CD4-positive, alpha-beta T cell treated with Interleukin-2 at 100 ng/mL for 4 hours (primary cell): ENCODE measurements at regions not wholly inside any gene's neighbourhood (a gene's known extent, or its start where the extent isn't known, plus 50 kb on each side); places are given as distances from the start of the nearest gene placed in this dataset.
"Not testable (repeated sequence)": the region's sequence is repeated elsewhere in the genome, so short reads cannot be mapped to it uniquely, and the experiment has no call there.

Experiments
- DNase-seq: peaks from one replicate; pipeline ENCODE4 v3.0.0-alpha.2; 2020; ENCODE audit warnings: low spot score

DNA sequence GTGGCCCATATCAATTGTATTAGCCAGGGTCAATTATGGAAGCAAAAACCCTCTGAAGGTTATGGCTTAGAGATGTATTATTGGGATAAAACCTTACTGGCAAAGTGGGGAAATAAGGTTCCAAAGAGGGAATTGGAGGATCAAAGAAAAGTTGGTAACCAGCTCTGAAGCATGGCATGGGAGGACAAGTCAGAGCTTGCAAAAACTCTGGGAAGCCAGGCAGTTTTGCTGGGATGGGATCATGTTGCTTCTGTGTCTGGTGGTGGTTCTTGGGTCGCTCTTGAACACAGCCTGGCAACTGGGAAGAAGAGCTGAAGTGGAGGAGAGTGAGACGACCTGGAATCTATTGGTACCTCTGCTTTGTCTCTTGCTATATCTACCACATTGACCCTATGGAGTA lies 162.6 kb downstream of the PMAIP1 start:
- DNase-seq, result no peak

DNA sequence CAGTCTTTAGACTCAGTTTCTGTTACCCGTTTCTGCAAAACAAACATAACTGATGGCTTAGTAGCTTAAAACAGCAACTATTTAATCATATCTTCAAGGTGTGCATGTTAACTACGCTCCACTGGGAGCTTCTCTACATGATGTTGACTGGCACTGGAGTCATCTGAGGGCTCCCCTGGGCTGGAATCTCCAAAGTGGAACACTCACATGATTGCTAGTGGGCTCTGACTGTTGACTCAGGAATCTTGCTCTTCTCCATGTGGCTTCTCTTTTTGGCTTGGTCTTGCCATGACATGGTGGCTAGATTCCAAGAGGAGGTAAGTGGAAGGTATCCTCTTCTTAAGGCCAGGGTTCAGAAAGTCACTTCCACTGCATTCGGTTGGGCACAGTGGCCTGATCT lies 160.8 kb downstream of the PMAIP1 start:
- DNase-seq, result no peak

- no peak for DNase-seq
These were observed 160.2 kb downstream of the PMAIP1 start for GRCh38 chr18:60060026-60060425.

DNA sequence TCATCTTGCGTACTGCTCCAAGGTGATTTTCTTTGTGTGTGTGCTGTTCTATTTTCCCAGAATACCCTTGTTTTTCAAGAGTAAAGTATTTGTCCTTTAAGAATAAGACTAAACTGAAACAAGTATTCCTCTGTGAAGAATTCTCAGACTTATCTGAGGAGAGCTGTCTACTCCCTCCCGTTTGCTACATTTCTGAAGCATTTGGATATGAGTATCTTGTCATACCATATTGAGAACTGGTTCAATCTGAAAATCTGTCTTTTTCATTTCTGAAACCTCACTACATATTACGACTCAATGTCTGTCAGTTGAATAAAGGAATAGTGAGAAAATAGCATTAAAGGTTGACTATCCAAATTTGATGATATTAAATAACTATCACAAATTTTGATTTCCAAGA lies 159.4 kb downstream of the PMAIP1 start:
- no peak for DNase-seq

- no peak for DNase-seq
These were observed 154.0 kb downstream of the PMAIP1 start for GRCh38 chr18:60053747-60054304.

DNA sequence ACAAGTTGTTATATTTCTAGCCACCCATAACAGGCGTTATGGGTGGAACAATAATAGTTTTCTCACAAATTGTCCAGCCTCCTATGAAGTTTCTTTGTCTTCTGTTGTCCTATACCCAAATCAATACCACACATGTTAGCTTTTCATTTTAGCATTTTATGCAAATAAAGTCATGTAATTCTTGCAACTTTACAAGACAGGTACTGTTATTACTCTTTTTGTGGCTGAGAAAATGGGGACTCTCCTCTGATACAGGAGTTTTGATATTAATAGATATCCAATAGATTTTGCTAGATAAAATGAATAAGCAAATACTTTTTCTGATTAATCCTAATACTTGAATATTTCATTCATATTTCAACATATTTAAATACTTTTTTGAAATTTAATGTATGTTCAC lies 151.0 kb downstream of the PMAIP1 start:
- no peak for DNase-seq

- DNase-seq, result no peak
These were observed 149.4 kb downstream of the PMAIP1 start for GRCh38 chr18:60049172-60049571.

GRCh38 chr18:60047556-60047955 lies 147.8 kb downstream of the PMAIP1 start:
- DNase-seq, result no peak

GRCh38 chr18:60044290-60045006 lies 144.7 kb downstream of the PMAIP1 start:
- DNase-seq, result no peak

GRCh38 chr18:60040971-60041370 lies 141.2 kb downstream of the PMAIP1 start:
- DNase-seq, result no peak

- no peak for DNase-seq
These were observed 138.9 kb downstream of the PMAIP1 start for GRCh38 chr18:60038731-60039130.

GRCh38 chr18:60027397-60027796 lies 127.6 kb downstream of the PMAIP1 start:
- no peak for DNase-seq

DNA sequence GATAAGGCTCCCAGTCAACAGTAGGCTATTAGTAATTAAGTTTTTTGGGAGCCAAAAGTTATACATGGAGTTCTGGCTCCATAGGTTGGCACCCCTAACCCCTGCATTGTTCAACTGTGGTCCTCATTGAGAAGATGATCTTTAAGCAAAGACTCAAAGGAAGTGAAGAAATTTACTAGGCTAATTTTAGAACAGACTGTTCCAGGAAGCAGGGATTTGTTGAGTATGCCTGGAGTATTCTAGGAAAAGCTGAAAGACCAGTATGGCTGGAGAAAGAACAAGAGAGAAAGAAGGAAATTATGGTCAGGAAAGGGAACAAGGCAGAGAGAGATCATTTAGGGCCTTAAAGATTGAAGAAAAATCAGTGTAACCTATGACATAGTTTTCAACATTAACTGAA lies 125.1 kb downstream of the PMAIP1 start:
- DNase-seq, result no peak

DNA sequence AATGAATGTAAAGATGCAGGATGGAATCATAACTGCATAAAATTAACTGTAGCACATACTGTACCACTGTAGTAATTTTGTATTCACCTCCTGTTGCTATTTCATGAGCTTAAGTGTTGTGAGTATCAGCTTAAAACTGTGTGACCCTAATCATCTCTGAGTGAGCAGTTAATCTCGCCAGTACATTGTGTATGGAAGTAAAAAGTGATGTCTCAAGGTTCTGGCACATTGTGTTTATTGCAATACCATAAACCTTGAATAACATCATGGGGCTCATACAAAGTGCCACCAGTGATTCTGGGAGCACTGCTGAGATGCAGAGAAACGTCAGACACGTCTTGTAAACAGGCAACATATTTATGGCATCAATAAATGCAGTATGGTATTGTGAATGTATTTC lies 124.5 kb downstream of the PMAIP1 start:
- no peak for DNase-seq

GRCh38 chr18:60022671-60023276 lies 123.0 kb downstream of the PMAIP1 start:
- DNase-seq, result no peak

DNA sequence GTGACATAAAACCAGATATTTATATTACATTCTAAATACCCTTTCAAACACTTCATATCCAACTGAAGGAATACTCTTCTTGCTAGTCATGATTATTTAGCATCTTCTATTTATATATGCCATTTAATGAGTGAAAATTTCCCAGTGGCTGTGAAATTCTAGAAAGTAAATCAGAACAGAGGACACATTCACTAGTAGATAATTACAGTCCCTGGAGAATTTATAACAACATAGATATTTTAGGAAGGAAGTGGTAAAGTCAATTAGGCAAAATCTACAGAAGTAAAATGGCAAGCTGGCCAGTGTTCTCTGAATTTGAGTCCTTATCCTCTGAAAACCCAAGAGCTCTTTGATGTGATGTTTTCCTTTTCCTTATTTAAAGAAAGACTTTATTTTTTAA lies 121.8 kb downstream of the PMAIP1 start:
- no peak for DNase-seq

- no peak for DNase-seq
These were observed 120.5 kb downstream of the PMAIP1 start for GRCh38 chr18:60020107-60020925.

DNA sequence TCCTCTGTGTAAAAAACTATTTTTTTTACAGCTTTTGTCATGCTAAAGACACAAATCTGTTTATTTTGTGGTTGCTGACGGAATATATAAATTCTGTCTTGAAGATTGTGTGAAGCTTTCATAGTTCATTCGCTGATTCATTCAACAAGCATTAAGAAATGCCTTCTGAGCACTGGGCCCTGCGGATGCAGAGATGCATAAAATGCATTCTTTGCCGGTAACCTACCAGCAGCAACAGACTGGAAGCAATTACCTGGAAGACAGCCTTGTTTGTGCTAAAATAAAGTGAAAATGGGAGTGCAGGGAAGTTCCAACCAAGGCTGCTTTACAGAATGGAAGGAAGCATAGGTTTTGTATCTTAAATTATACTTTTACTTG lies 119.7 kb downstream of the PMAIP1 start:
- no peak for DNase-seq

GRCh38 chr18:60018618-60019462 lies 119.0 kb downstream of the PMAIP1 start:
- DNase-seq, result no peak

DNA sequence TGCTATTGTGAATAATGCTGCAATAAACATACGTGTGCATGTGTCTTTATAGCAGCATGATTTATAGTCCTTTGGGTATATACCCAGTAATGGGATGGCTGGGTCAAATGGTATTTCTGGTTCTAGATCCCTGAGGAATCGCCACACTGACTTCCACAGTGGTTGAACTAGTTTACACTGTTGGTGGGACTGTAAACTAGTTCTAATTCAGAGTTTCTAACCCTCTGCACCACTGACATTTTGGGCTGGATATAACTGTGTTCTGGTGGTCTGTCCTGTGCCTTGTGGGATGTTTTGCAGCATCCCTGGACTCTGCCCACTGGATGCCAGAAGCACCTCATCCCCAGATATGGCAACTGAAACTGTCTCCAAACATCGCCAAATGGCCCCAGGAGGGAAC lies 118.3 kb downstream of the PMAIP1 start:
- not testable (repeated sequence) for DNase-seq

DNA sequence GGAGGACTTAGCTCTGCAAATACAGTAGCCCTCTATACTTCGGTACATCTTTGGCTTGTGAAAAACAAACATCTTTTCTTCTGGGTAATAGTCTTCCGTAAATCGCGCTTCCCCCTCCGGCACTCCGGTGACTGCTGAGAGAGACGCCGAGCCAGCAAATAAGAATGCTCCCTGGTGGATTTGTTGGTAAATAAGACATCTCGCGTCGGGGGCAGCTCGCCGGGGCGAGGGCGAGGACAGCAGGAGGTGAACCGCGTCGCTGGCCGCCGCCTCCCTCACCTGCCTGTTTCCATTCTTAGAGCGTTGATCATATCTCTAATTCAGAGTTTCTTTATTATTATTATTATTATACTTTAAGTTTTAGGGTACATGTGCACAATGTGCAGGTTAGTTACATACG lies 117.6 kb downstream of the PMAIP1 start:
- no peak for DNase-seq

DNA sequence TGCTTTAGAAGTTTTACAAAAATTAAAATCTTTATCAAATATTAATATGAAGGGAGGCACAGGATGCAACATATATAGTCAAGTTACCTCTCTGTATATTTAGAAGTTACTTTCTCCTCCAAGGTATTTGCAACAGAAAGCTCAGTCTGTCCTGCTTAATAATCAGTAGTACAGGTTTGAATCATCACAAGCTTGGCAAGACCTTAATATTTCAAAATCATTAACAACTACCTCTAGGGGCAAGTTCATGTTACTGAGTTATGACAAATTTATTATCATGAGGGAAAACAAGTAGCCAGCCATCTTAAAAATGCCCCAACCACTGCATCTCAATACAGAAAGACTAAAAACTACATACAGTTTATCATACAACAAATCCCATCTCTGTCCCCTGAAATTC lies 116.0 kb downstream of the PMAIP1 start:
- not testable (repeated sequence) for DNase-seq
